ENCODE measurements at regions not wholly inside any gene's neighbourhood (a gene's known extent, or its start where the extent isn't known, plus 50 kb on each side); places are given as distances from the start of the nearest gene placed in this dataset.
"Not testable (repeated sequence)": the region's sequence is repeated elsewhere in the genome, so short reads cannot be mapped to it uniquely, and the experiment has no call there.

DNA sequence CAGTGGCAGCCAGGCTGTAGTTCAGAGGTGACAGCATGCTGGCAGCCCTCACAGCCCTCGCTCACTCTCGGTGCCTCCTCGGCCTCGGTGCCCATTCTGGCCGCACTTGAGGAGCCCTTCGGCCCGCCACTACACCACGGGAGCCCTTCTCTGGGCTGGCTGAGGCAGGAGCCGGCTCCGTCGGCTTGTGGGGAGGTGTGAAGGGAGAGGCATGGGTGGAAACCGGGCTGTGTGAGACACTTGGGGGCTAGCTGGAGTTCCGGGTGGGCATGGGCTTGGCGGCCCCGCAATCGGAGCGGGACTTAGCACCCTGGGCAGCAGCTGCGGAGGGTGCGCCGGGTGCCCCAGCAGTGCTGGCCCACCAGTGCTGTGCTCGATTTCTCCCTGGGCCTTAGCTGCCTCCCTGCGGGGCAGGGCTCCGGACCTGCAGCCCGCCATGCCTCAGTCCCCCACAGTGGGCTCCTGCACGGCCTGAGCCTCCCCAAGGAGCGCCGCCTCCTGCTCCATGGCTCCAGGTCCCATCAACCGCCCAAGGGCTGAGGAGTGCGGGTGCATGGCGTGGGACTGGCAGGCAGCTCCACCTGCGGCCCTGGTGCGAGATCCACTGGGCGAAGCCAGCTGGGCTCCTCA is 396.8 kb downstream of the FAM72C start:
- no peak for DNase-seq

DNA sequence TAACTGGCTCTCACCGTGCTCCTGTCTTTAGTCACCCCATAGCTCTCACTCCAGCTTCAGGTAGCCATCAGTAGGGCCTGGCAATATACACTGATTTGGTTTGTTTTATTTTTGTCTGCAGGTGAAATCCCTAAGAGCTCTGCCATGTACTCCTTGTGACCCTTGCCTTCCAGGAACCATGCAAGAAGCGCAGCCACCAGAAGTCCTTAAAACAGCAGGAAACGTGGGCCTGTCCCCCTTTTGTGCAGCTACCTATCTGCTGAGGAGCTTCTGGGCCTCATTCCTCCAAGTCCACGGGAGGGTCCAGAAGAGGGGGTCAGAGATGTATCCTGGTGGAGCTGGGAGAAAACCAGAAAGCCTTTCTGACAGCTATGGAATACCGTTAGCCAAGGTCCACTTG is 399.1 kb downstream of the FAM72C start:
- not testable (repeated sequence) for DNase-seq

DNA sequence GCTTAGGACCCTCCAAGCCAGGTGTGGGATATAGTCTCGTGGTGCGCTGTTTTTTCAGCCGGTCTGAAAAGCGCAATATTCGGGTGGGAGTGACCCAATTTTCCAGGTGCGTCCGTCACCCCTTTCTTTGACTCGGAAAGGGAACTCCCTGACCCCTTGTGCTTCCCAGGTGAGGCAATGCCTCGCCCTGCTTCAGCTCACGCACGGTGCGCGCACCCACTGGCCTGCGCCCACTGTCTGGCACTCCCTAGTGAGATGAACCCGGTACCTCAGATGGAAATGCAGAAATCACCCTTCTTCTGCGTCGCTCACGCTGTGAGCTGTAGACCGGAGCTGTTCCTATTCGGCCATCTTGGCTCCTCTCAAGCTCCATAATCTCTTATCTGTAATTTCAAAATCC is 408.0 kb downstream of the FAM72C start:
- DNase-seq, result not testable (repeated sequence)

DNA sequence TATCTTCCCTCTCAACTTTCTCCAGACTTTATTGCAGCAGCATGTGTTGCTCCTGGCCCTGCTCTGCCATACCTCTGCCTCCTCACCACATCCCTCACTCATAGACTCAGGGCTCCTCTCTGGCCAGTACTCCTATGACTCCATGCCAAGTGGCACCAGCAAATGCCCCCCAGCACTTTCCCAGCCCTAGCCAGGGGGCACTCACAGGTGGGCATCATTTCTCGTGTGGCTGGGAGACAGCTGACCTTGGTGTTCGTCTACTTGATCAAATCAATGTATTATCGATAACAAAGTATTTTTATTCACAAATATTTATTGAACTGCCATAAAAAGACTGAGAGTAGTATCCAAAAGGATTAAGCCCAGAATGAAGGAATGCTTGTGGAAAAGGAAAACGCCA is 418.2 kb downstream of the FAM72C start:
- no peak for DNase-seq

DNA sequence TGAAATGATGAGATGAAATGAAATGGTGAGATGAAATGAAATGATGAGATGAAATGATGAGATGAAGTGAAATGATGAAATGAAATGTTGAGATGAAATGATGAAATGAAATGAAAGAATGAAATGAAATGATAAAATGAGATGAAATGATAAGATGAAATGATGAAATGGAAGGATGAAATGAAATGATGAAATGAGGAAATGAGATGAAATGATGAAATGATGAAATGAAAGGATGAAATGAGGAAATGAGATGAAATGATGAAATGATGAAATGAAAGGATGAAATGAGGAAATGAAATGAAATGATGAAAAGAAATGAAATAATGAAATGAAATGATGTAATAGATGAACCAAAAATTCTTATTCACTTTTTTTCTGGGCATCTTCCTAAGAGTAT is 467.1 kb downstream of the FAM72C start:
- DNase-seq, result not testable (repeated sequence)

DNA sequence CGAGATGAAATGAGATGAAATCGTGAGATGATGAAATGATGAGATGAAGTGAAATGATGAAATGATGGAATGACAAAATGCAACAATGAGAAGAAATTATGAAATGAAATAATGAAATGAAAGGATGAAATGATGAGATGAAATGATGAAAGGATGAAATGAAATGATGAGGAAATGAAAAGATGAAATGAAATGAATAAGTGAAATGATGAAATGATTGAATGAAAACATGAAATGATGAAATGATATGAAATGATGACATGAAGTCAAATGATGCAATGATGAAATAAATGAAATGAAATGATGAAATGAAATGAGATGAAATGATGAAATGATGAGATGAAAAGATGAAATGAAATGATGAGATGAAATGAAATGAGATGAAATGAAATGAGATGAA is 467.7 kb downstream of the FAM72C start:
- DNase-seq, result not testable (repeated sequence)

DNA sequence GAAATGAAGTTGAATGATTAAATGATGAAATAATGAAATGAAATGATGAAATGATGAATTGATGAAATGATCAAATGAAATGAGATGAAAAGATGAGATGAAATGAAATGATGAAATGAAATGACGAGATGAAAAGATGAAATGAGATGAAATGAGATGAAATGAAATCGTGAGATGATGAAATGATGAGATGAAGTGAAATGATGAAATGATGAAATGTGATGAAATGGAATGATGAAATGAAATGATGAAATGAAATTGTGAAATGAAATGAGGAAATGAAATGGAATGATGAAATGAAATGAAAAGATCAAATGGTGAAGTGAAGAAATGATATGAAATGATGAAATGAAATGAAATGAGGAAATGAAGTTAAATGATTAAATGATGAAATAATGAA is 468.7 kb downstream of the FAM72C start:
- DNase-seq, result not testable (repeated sequence)

DNA sequence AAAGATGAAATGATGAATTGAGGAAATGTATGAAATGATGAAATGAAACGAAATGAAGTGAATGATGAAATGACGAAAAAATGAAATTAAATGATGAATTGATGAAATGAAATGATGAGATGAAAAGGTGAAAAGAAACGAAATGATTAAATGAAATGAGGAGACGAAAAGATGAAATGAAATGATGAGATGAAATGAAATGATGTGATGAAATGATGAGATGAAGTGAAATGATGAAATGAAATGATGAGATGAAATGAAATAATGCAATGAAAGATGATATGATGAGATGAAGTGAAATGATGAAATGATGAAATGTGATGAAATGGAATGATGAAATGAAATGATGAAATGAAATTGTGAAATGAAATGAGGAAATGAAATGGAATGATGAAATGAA is 469.7 kb downstream of the FAM72C start:
- DNase-seq, result not testable (repeated sequence)

DNA sequence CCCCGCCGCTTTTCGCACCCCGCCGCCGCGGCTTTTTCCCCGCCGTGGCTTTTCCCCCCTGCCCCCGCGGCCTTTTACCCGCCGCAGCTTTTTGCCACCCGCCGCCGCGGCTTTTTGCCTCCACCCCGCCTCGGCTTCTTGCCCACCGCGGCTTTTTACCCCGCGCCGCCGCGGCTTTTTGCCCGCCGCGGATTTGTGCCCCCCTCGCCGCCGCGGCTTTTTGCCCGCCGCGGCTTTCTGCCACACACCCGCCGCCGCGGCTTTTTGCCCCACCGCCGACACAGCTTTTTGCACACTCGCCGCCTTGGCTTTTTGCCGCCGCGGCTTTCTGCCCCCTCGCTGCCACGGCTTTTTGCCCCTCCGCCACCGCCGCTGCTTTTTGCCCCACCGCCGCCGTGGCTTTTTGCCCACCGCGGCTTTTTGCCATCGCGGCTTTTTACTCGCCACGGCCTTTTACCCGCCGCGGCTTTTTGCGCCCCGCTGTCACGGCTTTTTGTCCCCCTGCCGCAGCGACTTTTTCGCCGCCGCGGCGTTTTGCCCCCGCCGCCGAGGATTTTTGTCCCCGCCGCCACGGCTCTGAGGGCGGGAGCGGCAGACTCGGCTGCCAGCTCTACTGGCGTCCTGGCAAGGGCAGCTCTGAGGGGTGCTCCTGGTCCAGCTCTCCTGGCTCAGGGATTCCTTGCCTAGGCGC is 473.6 kb downstream of the FAM72C start:
- DNase-seq, result not testable (repeated sequence)

DNA sequence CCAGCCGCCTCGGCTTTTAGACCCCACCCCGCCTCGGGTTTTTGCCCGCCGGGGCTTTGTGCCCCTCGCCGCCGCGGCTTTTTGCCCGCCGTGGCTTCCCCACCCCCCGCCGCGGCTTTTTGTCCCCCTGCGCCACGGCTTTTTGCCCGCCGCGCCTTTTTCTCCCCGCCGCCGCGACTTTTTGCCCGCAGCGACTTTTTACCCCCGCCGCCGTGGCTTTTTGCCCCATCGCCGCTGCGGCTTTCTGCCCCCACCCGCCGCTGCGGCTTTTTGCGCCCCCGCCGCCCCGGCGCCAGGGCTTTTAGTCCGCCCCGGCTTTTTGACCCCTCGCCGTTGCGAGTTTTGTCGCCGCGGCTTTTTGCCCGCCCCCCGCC is 474.4 kb downstream of the FAM72C start:
- DNase-seq, result no peak

DNA sequence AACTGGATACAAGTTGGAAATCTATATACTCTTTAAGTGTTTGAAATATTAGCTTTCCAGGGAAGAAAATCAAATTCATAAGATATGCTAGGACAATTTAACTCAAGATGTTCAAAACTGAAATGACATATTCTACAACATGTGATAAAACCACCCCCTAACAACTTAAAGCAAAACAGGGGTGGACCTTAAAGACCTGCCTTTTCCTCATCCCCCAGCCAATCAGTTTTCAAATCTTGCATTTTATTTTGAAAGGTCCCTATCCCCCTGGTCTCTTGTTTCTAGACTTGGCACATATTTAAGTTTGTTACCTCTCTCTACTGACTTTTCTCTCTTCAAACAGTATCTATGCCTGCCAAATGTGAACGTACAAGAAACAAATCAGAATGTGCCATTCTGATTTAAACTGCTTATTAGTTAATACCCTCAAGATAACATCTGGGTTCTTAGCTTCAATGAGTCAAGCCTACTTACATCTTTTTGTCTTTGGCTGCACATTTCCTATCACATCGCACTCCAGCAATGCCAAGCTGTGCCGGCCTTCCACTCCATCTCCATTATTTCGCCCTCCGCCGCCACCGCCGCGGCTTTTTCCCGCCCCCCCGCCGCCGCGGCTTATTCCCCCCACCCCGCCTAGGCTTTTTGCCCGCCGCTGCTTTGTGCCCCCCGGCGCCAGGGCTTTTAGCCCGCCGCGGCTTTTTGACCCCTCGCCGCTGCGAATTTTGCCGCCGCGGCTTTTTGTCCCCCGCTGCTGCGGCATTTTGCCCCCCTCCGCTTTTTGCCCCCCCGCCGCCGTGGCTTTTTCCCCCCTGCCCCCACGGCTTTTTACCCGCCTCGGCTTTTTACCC is 475.0 kb downstream of the FAM72C start:
- not testable (repeated sequence) for DNase-seq

Measured in bone marrow (tissue), 2 donors.